ENCODE measurements at regions not wholly inside any gene's neighbourhood (a gene's known extent, or its start where the extent isn't known, plus 50 kb on each side); places are given as distances from the start of the nearest gene placed in this dataset.

GRCh38 chr6:137656735-137657134, 162.5 kb upstream of the OLIG3 start (continued):
- TF ChIP-seq RELB (IDR thresholded peaks at IDR 0.05; ENCODE audit: low read depth): no peak

- SMC1A ChIA-PET (ENCODE audit: uncharacterized antibody, unreplicated experiment): interaction anchor here (0.7 to 15.0 kb wide), 22 partner anchors 9 to 569 kb away, joined by 3 to 236 read pairs (median 6); no protein-coding TSS in a partner anchor
- no peaks in the 10 kb centered on the region for H3K36me3 ChIP-seq (ENCODE audit: control insufficient read depth in 2 of 2, insufficient read depth in 2 of 2, low read length in 1 of 2)
- peak; percentile 46 for ATAC-seq
- POLR2A ChIA-PET: interaction anchor here (0.6 to 3.4 kb wide), 6 partner anchors 9 to 492 kb away, joined by 3 to 24 read pairs (median 4); no protein-coding TSS in a partner anchor
- H3K4me3 ChIP-seq: no peak overlapping the region
- no peaks in the 10 kb centered on the region for H3K27me3 ChIP-seq (replicated peaks in 1 of 2; ENCODE audit: control insufficient read depth in 2 of 2, insufficient read depth in 2 of 2, low read length in 1 of 2)
- H3K4me2 ChIP-seq (ENCODE audit: control insufficient read depth, insufficient read depth): no peak overlapping the region
- no peak for FAIRE-seq
- CTCF ChIA-PET: interaction anchor here (0.8 to 8.0 kb wide), 13 partner anchors 8 to 562 kb away, joined by 3 to 97 read pairs (median 3); no protein-coding TSS in a partner anchor
- no peaks in the 10 kb centered on the region for H3K9me3 ChIP-seq (replicated peaks; ENCODE audit: control insufficient read depth, insufficient read depth, low read length)
- no peaks in the 10 kb centered on the region for H4K20me1 ChIP-seq (ENCODE audit: control insufficient read depth, insufficient read depth)
- H2AFZ ChIP-seq (ENCODE audit: control insufficient read depth, low read depth, low read length): no peak overlapping the region
- RAD21 ChIA-PET (ENCODE audit: unreplicated experiment): interaction anchor here (0.7 to 7.3 kb wide), 19 partner anchors 8 to 581 kb away, joined by 3 to 68 read pairs (median 5); partner anchors contain the start of gene TNFAIP3
- H3K79me2 ChIP-seq (ENCODE audit: control insufficient read depth, insufficient read depth, low read length): no peaks in the 10 kb centered on the region
- DNase-seq (ENCODE audit: low read depth, low spot score): no peak
- H3K4me1 ChIP-seq (ENCODE audit: control insufficient read depth, insufficient read depth, low read length): no peaks in the 10 kb centered on the region
- no peak overlapping the region for H3K9ac ChIP-seq (ENCODE audit: control insufficient read depth, insufficient read depth, low read length)
- no peak overlapping the region for H3K27ac ChIP-seq (ENCODE audit: control insufficient read depth, insufficient read depth)
- no TSS peak for BruUV-seq (replicated peaks)
- intact Hi-C loops (cut with micrococcal nuclease; ENCODE audit: unreplicated experiment) (no loop called here), in situ Hi-C loops (cut with MboI) (no loop called here)
- 0% methylated on average over 1 of the region's 1 CpG for WGBS (ENCODE audit: insufficient coverage, insufficient replicate concordance, low lambda C conversion rate, missing lambda C conversion rate)
- TF ChIP-seq CREM (IDR thresholded peaks at IDR 0.05; ENCODE audit: low read depth) (peak; percentile 51; the same call in 1 of the 2 replicates), E4F1 (IDR thresholded peaks at IDR 0.05; ENCODE audit: borderline replicate concordance, partially characterized antibody) (no peak), NFIC (IDR thresholded peaks at IDR 0.05; ENCODE audit: low read depth, low read length) (peak; percentile 90; the same call in 1 of the 2 replicates), HDAC2 (IDR thresholded peaks at IDR 0.05) (no peak), BCL3 (IDR thresholded peaks at IDR 0.05; ENCODE audit: borderline replicate concordance, insufficient read depth, low read depth, low read length, poor library complexity, severe bottlenecking) (peak; percentile 34), EP300 (IDR thresholded peaks at IDR 0.05; ENCODE audit: borderline replicate concordance in 1 of 2, control insufficient read depth in 1 of 2, low read depth in 2 of 2, low read length in 2 of 2) (peak in 1 of 2 experiments; percentile 42; a peak in 1 of 4 replicates), RAD51 (IDR thresholded peaks at IDR 0.05) (peak; percentile 11; the same call in 1 of the 2 replicates), STAT1 (conservative IDR thresholded peaks at IDR 0.05) (no peak), MTA2 (IDR thresholded peaks at IDR 0.05; ENCODE audit: low read depth) (peak; percentile 24; the same call in 1 of the 2 replicates), MEF2A (IDR thresholded peaks at IDR 0.05; ENCODE audit: insufficient read depth, low read depth, low read length) (0 out of 2 replicates have a peak, but pooled peaks have one; percentile 32), SKIL (IDR thresholded peaks at IDR 0.05; ENCODE audit: low read depth, poor library complexity, severe bottlenecking) (peak; percentile 16), BHLHE40 (IDR thresholded peaks at IDR 0.05; ENCODE audit: borderline replicate concordance in 1 of 2, low read depth in 2 of 2, low read length in 1 of 2) (0 out of 4 replicates have a peak, but pooled peaks of 1 of the 2 experiments have one; percentile 27)
These were observed 163.2 kb upstream of the OLIG3 start for GRCh38 chr6:137657351-137657911.
